ENCODE measurements at regions not wholly inside any gene's neighbourhood (a gene's known extent, or its start where the extent isn't known, plus 50 kb on each side); places are given as distances from the start of the nearest gene placed in this dataset.

DNA sequence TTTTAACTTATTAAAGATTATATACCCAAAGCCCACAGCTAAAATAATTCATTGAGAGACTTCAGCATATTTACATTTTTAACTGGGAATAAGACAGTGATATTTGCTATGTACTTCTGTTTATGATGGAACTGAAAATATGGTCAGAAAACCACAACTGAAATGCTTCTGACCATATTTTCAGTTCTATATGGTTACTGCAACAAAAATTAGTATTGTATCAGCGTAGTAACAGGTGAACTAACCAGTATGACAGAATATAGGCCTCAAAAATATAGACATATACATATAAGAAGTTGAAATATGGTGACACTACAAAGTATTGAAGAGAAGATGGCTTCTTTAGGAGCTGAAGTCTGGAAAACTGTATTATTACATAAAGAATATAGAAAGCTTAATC lies 857.4 kb downstream of the OLFM4 start:
- peaks cover 0 to 1% (median 0%) of the 10 kb centered on the region in 3 donors for H3K27me3 Mint-ChIP-seq (ENCODE audit: low read depth in 3 of 3)

DNA sequence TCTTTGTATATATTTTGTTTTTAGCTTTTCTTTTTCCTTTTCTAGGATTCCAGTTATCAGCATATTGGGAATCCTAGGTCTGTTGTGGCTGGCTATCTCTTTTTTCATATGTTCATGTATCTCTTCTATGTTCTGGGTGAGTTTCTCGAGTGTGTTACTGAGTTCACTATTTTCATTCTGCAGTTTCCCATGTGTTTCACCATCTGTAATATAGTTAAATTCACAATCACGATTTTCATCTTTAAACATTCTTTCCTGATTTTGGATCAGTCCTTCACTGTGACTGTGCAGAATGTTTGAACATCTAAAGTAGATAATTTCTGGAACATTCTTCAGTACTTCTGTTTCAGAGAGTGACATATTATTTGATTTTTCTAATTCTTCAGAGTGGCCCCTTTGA lies 862.1 kb downstream of the OLFM4 start:
- TF ChIP-seq CTCF (IDR thresholded peaks at IDR 0.05): no peak
- H3K27me3 ChIP-seq (ENCODE audit: control insufficient read depth in 2 of 2, insufficient read depth in 2 of 2, low read length in 2 of 2): no peaks in the 10 kb centered on the region
- H3K4me1 ChIP-seq (ENCODE audit: control insufficient read depth in 1 of 2, insufficient read depth in 2 of 2, low read length in 2 of 2): no peaks in the 10 kb centered on the region
- H3K4me3 ChIP-seq (replicated peaks in 1 of 3; ENCODE audit: low read depth in 2 of 3, low read length in 3 of 3): no peak overlapping the region
- H3K4me2 ChIP-seq (replicated peaks; ENCODE audit: extremely low read depth, low read length, poor library complexity, severe bottlenecking): no peak overlapping the region
- Mint-ChIP-seq H3K4me1 (no peaks in the 10 kb centered on the region), H3K36me3 (no peaks in the 10 kb centered on the region), H3K27ac (no peak overlapping the region), H3K27me3 (ENCODE audit: low read depth in 3 of 3) (peaks cover 0 to 1% (median 0%) of the 10 kb centered on the region in 3 donors), H3K4me3 (no peak overlapping the region), H3K9me3 (peaks cover 0 to 5% (median 0%) of the 10 kb centered on the region in 7 donors)
- H3K9me3 ChIP-seq (replicated peaks in 1 of 2; ENCODE audit: control insufficient read depth in 1 of 2, insufficient read depth in 1 of 2, low read length in 2 of 2): peaks cover 0 to 4% of the 10 kb centered on the region in 2 donors
- DNase-seq: no peak
- H3K36me3 ChIP-seq (replicated peaks in 1 of 2; ENCODE audit: control insufficient read depth in 1 of 2, insufficient read depth in 2 of 2, low read length in 2 of 2): no peaks in the 10 kb centered on the region
- no peak overlapping the region for H3K27ac ChIP-seq (ENCODE audit: low read depth in 1 of 2, low read length in 2 of 2)
- no peak overlapping the region for H3K9ac ChIP-seq (ENCODE audit: insufficient read depth, low read length, poor library complexity, severe bottlenecking)
- WGBS (ENCODE audit: insufficient coverage): no CpG with 5 or more reads among the region's 2 CpGs
- H4K20me1 ChIP-seq (ENCODE audit: insufficient read depth, low read length): no peaks in the 10 kb centered on the region
- intact Hi-C loops (cut with micrococcal nuclease): no loop called here
- no peak overlapping the region for H2AFZ ChIP-seq (ENCODE audit: insufficient read depth, low read depth, low read length, poor library complexity, severe bottlenecking)
- no peaks in the 10 kb centered on the region for H3K79me2 ChIP-seq (ENCODE audit: insufficient read depth, low read length)

More for the DNA sequence above, 857.4 kb downstream of the OLFM4 start:
- no peaks in the 10 kb centered on the region for H3K36me3 ChIP-seq (replicated peaks in 1 of 2; ENCODE audit: control insufficient read depth in 1 of 2, insufficient read depth in 2 of 2, low read length in 2 of 2)
- intact Hi-C loops (cut with micrococcal nuclease): no loop called here
- no peak overlapping the region for H3K4me2 ChIP-seq (replicated peaks; ENCODE audit: extremely low read depth, low read length, poor library complexity, severe bottlenecking)
- Mint-ChIP-seq H3K4me3 (no peak overlapping the region), H3K9me3 (peaks cover 0 to 4% (median 0%) of the 10 kb centered on the region in 7 donors), H3K27ac (no peak overlapping the region), H3K4me1 (no peaks in the 10 kb centered on the region), H3K36me3 (no peaks in the 10 kb centered on the region)
- DNase-seq: no peak
- no peaks in the 10 kb centered on the region for H3K9me3 ChIP-seq (replicated peaks in 1 of 2; ENCODE audit: control insufficient read depth in 1 of 2, insufficient read depth in 1 of 2, low read length in 2 of 2)
- WGBS (ENCODE audit: insufficient coverage): no CpG with 5 or more reads among the region's 1 CpG
- H2AFZ ChIP-seq (ENCODE audit: insufficient read depth, low read depth, low read length, poor library complexity, severe bottlenecking): no peak overlapping the region
- no peak overlapping the region for H3K9ac ChIP-seq (ENCODE audit: insufficient read depth, low read length, poor library complexity, severe bottlenecking)
- no peaks in the 10 kb centered on the region for H4K20me1 ChIP-seq (ENCODE audit: insufficient read depth, low read length)
- no peak overlapping the region for H3K4me3 ChIP-seq (replicated peaks in 1 of 3; ENCODE audit: low read depth in 2 of 3, low read length in 3 of 3)
- TF ChIP-seq CTCF (IDR thresholded peaks at IDR 0.05): no peak
- H3K79me2 ChIP-seq (ENCODE audit: insufficient read depth, low read length): no peaks in the 10 kb centered on the region
- H3K4me1 ChIP-seq (ENCODE audit: control insufficient read depth in 1 of 2, insufficient read depth in 2 of 2, low read length in 2 of 2): no peaks in the 10 kb centered on the region
- no peaks in the 10 kb centered on the region for H3K27me3 ChIP-seq (ENCODE audit: control insufficient read depth in 2 of 2, insufficient read depth in 2 of 2, low read length in 2 of 2)
- no peak overlapping the region for H3K27ac ChIP-seq (ENCODE audit: low read depth in 1 of 2, low read length in 2 of 2)
